ENCODE measurements at regions not wholly inside any gene's neighbourhood (a gene's known extent, or its start where the extent isn't known, plus 50 kb on each side); places are given as distances from the start of the nearest gene placed in this dataset.
A peak's percentile ranks its signal among the peaks of the same experiment; 100 is the strongest.

DNA sequence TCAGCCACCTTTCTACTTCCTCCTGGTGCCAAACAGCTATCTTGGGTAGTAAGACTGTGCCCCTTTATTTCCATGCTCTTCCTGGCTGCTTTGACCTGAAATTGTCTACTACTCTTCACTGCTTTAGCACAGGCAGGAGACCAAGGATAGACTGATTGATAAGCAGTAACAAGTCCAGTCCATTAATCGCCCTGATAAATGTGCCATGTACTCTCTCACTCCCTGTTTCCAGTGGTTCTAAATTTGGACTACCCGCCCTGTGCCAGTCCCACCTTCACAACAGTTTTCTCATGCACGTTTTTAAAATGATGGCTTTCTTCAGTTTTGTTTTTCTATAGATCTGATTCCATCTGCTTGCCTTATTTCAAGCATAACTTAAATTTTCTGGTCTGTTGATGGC lies 189.6 kb upstream of the RBMS1 start:
- DNase-seq, result no peak

DNA sequence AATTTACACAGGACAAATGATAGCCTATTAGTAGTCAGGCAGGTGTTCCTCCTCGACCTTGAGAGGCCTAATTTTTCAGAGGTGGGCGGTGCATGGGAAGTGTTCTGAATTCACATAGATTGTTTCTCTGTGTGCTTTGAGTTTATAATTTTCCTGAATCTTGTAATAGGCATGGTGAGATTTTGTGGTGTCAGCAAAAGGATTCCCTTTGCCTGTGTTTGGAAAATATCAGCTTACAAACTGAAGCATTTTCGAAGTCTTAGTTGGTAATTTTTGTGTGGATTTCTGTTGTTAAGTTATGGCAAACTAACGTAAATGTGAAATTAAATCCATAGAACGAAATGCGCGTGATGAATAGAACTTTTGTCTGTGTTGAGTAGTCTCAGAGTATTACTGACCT lies 194.0 kb upstream of the RBMS1 start:
- DNase-seq, result no peak

DNA sequence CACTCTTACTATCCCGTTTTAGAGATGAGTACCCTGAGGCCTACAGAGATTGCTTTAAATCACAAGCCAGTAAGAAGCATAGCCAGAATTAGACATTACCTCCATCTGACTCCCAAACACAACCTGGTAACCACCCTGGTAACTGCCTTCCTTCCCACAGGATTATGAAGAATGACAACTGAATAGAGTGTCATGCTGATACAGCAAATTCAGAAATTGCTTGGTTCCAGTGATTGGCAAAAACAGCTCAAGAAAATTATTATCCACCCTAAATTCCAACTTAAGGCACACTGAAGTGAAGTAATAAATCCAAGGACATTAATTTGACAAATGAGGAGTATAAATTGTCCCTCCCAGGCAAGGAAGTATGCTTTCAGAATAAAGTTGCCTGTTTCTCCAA lies 195.8 kb upstream of the RBMS1 start:
- DNase-seq, result no peak

DNA sequence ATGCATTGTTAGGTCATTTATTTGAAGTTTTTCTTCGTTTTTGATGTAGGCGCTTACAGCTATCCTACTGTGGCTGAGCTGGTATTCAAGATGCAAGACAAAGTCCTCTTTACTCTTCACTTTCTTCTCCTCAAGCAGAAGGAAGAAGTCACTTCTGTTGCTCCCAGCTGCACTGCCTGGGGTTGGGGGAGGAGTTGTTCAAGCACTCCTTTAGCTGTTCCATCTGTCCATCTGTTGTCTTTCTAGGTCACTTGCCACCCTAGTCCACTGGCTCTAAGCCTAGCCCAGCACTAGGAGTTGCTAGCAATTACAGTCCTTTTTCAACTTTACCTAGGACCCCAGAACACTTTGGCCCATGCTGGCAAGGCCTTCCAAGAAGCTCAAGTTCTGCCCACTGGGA lies 200.6 kb upstream of the RBMS1 start:
- no peak for DNase-seq

DNA sequence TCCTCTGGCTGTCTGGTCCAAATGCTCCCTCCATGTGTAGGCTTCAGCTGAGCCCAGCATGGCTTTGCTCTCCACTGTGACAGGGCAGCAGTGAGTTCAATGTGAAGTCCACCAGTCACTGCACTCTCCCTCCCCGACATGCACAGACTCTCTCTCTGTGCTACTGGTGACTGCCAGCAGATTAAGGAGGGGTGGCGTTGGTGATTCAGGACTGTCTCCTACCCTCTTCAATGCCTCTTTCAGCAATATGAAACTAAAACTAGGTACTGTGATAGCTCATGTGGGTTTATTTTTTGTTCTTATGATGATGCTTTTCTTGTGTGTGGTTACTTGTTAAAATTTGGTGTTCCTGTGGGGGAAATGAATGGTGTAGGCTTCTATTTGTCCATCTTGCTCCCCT lies 201.0 kb upstream of the RBMS1 start:
- no peak for DNase-seq

DNA sequence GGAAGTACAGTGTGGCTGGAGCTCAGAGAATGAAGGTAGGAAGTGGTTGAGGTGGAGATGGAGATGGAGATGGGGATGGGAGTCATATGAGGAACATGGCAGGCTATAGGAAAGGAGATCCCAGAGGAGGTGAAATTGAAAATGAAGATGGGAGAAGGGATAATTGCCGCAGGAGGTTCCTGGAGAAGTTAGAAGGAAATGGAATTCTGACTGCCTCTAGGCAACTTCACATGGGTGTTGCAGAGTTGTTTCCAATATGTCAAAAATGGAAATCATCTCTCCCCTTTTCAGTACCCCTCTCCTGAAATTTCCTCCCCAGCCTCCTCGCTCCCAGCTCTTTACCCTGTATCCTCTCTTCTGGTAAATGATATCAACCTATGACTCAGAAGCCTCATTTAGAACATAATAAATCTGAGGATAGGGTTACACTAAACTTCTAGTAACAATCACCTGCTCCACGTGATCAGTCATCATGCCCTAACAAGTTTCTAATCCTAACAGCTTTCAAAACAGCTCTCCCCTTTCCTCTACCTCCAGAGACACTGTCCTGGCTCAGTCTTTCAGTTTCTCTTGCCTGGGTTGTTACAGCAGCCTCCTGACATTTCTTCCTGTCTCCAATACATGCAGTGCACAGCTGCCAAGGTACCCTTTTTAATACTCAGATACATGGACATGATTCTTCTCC lies 201.9 kb upstream of the RBMS1 start:
- no peak for DNase-seq

DNA sequence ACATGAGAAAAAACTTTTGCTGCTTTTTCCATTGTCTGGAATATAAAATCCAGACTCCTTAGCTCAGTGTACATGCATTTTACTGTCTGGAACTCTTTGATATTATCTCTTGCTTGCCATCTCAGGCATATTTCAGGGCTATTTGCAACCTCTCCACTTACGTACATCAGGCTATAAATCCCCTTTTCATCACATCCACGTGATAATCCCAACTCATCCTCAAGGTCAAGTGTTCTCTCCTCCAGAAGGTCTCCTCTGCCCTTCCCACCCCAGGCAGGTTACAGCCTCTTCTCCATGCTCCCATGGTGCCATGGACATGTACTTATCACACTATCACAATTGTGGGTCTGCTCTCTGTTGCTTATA lies 202.5 kb upstream of the RBMS1 start:
- no peak for DNase-seq

DNA sequence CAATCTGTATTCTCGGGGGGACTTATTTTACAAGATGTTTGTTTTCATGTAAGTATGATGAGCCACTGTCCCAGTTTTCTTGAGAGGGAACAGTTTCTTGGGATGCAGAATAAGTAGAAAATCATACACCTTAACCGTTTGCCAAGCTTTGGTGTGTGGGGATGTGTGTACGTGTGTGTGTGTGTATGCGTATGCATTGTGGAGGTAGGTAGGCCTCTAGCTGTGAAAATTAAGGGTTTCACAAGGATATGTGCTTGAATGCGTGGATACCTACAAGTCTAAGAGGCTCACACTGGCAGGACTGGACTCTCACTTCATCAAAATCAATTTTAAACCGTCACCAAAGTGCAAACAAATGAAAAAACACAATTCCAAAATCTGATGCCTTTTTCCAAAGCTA lies 204.2 kb upstream of the RBMS1 start:
- DNase-seq, result no peak

DNA sequence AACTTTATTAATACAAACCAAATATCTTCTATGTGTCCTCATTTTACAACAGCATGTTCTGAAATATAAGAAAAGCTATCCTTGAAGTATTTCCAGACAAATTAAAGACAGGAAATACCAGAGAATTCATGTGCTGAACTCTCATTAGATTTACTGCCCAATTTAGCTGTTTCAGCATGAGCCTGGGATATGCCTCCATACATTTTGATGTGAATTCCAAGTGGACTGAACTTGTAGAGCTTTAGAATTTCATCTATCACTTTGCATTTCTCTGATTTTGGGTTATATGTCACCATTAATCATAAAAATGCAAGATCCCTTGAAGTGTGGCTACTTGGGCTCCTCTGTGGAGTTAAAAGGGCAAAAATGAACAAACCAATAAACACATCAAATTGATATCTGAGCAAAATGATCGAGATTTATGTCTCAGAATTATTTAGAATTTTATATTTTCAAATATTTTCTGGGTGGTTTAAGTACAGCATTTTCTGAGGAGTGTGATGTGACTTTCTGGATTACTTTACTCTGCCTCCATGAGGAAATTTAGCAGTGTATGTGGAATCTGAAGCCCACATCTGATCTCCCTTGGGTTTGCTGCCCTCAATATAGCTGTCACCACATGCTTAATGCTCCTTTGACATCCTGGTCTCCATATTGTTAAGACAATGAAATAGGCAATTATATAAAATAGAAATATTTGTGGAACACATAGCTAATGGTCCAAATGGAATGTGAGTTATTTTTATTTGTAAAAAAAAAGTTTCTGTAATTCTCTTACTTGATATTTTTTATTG lies 206.6 kb upstream of the RBMS1 start:
- DNase-seq, result no peak

DNA sequence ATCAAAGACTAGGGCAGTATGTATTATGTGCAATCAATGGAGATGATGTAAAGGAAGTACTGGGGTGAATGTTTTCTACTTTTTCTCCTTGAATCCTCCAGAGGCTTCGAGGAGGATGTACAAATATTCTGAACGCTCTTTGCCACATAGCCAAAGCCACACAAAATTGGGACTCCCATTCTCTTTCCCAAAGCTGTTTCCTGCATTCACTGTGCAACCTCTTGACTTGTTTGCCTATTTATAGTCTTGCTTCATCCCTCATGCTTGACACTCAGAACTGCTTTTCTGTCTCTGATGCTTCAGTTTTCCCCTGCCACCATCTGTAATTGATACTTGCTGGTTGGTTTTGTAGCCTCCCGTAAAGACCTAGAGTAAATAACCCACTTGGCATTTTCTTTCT lies 208.2 kb upstream of the RBMS1 start:
- DNase-seq, result no peak

DNA sequence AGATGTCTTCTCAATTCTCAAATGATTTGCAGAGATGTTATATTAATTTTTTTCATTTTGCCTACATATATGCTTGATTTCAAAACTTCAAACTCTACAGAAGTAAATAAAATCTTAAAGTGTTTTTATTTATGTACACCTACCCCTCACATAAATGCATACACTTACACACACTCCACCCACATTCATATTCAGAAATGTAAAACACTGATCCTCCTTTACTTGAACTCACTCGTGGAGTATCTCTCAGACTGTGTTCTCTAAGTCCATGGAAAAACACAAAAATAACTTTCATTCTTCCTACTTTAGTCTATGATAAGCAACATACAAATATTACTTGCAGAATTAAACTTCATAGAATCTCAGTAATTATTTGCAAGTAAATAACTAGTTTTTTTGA lies 209.1 kb upstream of the RBMS1 start:
- no peak for DNase-seq

DNA sequence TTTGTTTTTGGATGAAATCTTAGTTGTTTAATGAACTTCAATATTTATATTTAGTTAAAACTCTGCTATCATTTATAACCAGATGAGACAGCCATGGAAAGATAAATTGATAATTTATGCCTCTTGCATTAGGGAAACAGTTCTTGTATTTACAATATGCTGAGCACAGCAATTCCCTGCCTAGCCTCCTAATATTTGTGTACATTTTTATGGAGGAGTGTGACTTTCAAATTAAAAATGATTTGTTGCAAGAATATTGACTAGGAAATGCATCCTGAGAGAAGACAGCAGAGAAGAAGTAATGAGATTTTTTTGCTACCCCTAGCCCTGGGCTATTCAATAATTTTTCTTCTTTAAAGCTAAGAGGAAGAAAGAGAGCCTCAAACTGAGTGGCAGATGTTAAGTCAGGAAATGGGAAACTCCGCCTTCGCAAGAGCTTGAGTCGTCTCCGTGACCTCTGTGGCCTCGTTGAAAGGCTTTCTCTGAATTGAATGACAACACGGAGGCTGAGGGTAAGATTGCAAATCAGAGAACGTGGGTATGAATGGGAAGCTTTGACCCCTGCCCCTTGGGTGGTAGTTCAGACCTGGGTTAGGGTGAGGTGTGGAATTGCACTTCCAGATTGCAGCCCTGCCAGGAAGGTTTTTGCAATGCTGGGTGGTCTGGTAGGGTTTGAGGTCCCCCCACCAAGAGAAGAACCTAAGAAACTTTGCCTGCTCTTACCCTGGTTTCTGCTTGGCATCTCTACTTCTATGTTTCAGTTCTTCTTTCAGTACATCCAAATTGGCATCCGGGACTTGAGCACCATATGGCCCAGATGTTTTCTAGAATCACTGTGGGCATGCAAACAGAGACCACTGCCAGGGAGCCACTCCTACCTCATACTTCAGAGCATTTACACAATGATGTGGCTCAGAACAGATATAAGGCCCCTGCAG lies 210.3 kb upstream of the RBMS1 start:
- DNase-seq, result peak in 1 of 2 experiments; percentile 37

DNA sequence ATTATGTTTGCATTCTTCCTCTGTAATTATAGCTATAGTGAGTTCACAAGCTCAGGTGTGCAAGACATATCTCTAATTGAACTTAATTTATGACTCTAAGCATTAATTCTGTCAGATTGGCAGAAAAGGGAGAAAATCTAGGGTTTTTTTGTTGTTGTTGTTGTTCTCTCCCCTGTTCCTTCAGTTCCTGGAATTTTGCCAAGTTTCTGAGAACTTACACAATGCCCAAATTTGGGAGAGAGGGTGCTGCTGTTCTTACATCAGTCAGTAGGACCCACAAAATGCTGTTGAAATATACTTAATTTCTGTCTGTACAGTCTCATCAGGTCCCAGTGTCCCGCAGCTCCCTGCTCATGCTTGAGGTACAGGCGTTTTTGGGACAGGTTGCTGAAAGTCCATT lies 221.8 kb upstream of the RBMS1 start:
- DNase-seq, result peak in 1 of 2 experiments; percentile 7

DNA sequence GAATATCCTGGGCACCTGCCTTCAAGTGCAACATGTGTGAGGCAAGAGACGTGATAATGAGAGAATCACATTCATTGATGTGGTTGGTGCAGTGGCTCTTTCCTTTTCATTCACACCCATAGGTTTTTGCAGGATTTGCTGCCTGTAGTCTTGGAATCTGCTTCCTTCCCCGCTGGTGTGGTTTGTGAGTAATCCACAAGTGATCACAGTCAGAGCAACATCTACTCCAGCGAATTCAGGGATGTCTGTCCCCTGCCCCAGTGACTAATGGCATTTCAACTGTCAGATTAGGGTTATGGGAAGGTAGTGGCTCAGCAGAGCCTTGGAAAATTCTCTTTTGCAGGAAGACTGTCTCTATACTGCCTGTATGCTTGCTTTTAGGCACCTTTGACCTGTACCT lies 225.5 kb upstream of the RBMS1 start:
- no peak for DNase-seq

DNA sequence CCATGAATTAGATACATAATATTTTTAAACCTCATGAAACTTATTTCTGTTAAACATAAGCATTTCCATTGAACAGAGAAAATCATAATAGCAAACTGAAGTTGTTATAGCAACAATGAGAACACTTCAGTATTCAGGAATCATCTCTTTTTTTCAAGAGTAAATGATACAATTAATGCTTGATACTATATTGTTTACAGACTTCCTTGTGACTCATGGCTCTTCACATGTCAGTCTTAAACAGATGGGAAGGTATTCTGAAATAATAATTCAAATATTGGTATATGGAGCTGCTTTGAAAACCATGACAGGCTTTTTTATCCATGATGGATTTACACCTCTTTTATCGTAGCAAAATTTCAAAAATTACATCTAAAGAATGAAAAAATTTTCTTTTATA lies 226.5 kb upstream of the RBMS1 start:
- DNase-seq, result no peak

DNA sequence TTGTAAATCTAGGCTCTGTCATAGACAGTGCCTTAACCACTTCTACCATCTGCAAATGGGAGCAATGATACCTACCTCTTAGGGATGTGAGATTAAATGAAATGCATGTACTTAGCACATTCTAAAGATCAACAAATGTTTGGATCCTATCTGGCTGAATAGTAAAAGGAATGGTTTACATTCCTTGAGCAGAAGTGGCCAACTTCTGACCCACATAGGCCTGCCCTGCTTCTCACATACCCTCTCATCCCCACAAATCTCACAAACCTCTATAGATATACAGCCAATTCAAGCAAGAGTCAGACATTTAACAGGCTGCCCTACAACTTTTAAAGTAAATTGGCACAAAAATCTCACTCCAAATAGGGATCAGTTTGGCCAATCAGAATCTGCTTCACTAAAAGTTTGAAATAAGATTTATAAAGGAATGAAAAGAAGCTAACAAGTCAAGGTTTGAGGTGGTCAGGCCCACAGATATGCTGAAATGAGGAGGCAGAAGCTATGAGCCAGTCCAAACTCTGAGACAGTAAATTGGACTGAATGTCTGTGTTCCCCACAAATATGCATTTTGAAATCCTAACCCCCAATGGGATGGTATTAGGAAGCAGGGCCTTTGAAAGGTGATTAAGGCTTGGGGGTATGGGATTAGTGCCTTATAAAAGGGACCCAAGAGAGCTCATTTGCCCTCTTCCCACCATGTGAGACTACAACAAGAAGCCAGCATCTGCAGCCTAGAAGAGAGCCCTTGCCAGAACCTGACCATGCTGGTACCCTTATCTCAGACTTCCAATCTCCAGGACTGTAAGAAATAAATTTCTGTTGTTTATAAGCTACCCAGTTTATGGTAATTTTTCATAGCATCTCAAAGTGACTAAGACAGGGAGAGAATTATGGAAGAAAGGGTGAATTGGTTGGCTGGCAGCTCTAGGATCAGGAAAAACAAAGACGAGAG lies 227.8 kb upstream of the RBMS1 start:
- DNase-seq, result no peak

DNA sequence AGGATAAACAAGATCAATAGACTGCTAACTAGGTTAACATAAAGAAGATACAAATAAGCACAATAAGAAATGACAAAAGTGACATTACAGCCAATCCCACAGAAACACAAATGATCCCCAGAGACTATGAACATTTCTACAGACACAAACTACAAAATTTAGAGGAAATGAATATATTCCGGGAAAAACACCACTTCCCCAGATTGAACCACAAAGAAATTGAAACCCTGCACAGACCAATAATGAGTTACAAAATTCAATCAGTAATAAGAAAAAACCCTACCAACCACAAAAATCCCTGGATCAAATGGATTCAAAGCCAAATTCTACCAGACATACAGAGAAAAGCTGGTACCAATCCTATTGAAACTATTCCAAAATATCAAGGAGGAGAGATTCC lies 232.4 kb upstream of the RBMS1 start:
- DNase-seq, result no peak

DNA sequence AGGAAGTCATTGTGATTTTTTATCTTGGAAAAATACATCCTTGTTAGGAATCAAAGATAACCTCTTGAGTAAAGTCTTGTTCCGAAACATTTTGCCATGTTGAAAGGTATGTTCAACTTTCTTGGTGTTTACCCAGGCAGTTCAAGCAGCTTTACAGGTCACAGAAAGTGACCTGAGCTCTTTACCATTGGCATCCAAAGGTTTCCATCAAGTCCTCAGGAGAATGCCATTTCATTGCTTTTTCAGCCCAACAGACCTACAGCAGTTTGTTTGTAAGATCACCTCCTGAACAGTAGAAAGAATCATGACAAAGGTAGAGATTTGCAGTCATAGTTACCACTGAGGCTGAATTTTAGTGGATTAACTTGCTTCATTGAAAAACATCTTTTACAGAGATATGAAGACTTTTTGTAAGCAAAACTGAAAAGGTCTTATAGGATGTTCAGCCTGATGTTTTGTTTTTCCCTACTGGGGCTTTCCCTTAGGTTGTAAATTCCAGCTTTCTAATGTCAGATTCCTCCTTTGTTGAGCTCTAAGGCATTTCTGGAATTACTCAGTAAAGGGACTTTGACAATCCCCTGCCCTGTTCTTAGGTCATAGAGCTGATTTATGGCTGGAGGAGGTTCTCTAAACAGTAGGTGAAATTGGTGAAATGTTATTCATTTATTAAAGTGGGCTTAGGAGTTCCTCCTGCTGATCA lies 236.8 kb upstream of the RBMS1 start:
- DNase-seq, result no peak

DNA sequence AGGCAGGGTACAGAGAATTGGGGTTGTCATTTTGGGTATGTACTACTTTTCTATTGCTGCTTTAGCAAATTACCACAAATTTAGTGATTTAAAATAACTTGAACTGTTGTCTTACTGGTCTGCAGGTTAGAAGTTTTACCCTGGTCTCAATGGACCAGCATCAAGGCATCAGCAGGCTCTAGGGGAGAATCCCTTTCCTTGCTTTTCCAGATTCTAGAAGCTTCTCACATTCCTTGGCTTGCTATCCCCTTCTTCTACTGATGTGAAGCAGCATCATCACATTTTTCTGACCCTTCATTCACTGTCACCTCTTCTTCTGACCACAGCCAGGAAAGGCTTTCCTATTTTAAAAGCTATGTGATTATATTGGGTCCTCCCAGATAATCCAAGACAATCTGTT lies 237.8 kb upstream of the RBMS1 start:
- no peak for DNase-seq

DNA sequence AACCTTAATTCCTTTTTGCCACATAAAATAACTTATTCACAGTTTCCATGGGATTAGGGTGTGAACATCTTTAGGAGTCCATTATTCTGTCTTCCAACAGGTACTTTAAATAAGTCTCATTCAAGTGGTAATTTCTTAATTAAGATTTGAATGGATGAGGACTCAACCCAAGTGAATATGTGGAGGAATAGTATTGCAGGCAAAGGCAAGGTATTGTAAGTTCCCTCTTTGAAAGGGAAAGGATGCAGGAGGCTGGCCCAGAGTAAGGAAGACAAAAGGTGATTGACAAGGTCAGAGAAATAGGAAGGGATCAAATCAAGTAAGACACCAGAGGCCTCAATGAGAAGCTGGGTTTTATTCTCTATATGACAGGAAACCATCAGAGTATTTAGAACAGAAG lies 238.2 kb upstream of the RBMS1 start:
- no peak for DNase-seq

DNA sequence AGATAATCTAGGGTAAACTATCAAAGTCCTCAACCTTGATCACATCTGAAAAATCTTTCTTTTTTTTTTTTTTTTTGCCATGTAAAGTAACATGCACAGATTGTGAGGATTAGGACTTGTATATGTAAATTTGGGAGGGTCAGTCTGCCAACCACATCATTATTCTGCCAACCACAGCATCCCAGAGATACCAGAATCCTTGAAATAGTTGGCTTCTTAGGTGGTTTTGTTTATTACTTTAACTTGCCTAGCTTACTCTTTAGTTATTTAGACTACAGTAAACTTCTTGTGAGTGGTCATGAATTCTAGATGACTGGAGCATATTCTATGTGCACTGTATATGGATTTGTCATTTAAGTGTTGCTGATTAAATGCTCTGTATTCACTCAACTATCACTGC lies 242.1 kb upstream of the RBMS1 start:
- no peak for DNase-seq
